ENCODE measurements at regions not wholly inside any gene's neighbourhood (a gene's known extent, or its start where the extent isn't known, plus 50 kb on each side); places are given as distances from the start of the nearest gene placed in this dataset.
"Not testable (repeated sequence)": the region's sequence is repeated elsewhere in the genome, so short reads cannot be mapped to it uniquely, and the experiment has no call there.

GRCh38 chr10:117750616-117751015 is 208.1 kb downstream of the EMX2 start:
- no peaks in the 10 kb centered on the region; the same call in 1 of the 2 replicates for H3K36me3 ChIP-seq (ENCODE audit: insufficient read depth, low read length)

GRCh38 chr10:117751259-117751658 is 208.7 kb downstream of the EMX2 start:
- H3K9ac ChIP-seq (ENCODE audit: low read depth, low read length) = no peak overlapping the region
- H3K36me3 ChIP-seq (ENCODE audit: insufficient read depth, low read length) = no peaks in the 10 kb centered on the region
- no peaks in the 10 kb centered on the region for H3K4me1 ChIP-seq (ENCODE audit: insufficient read depth, low read length)
- no peaks in the 10 kb centered on the region for H3K9me3 ChIP-seq (ENCODE audit: control insufficient read depth, insufficient read depth, low read length)

More at GRCh38 chr10:117750616-117751015, 208.1 kb downstream of the EMX2 start:
- Histone ChIP-seq H3K9me3 (ENCODE audit: control insufficient read depth, insufficient read depth, low read length) (no peaks in the 10 kb centered on the region), H3K9ac (ENCODE audit: low read depth, low read length) (no peak overlapping the region), H3K4me1 (ENCODE audit: insufficient read depth, low read length) (no peaks in the 10 kb centered on the region)

DNA sequence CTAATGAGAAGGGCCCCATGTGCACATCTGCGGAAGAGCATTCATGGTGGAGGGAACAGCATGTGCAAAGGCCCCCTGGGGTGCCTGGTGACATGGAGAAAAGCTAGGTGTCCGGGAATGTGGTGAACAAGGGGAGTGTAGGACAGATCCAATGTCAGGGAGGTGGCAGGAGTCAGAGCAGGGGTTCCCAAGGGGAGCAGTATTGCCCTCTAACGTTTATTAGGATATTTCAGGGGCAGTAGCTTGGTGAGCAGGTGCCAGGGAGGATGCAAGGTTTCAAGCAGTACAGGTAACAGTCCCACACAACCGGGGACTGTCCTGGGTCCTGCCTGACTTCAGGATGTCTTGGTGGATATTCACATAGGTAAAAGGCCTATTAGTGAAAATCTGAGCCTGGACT is 209.6 kb downstream of the EMX2 start:
- no peaks in the 10 kb centered on the region for H3K36me3 ChIP-seq (ENCODE audit: insufficient read depth, low read length)
- H3K4me1 ChIP-seq (ENCODE audit: insufficient read depth, low read length) = no peaks in the 10 kb centered on the region
- no peaks in the 10 kb centered on the region for H3K9me3 ChIP-seq (ENCODE audit: control insufficient read depth, insufficient read depth, low read length)
- no peak overlapping the region for H3K9ac ChIP-seq (ENCODE audit: low read depth, low read length)

GRCh38 chr10:117754770-117755658 is 212.5 kb downstream of the EMX2 start:
- Histone ChIP-seq H3K9ac (ENCODE audit: low read depth, low read length) (no peak overlapping the region), H3K4me1 (ENCODE audit: insufficient read depth, low read length) (no peaks in the 10 kb centered on the region), H3K36me3 (ENCODE audit: insufficient read depth, low read length) (no peaks in the 10 kb centered on the region)

DNA sequence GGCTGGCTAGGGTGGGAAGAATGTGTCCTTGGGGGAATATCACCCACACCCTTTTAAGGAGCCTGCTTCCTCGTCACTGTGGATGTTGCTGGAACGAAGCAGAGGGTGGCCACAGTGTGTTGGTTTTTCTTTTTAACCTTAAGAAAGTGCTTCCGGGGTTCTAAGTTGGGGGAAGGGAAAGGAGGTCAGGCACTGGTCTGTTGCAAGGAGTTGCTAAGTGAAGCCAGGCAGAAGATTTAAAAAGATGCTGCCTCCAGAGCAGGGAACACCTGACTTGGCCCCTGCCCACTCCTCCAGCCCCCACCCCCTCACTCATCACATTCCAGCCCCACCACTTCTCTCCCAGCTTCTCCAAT is 213.1 kb downstream of the EMX2 start:
- no peaks in the 10 kb centered on the region for H3K4me1 ChIP-seq (ENCODE audit: insufficient read depth, low read length)
- H3K9me3 ChIP-seq (ENCODE audit: control insufficient read depth, insufficient read depth, low read length) = no peaks in the 10 kb centered on the region; the same call in 1 of the 2 replicates
- no peak overlapping the region for H3K9ac ChIP-seq (ENCODE audit: low read depth, low read length)
- no peaks in the 10 kb centered on the region for H3K36me3 ChIP-seq (ENCODE audit: insufficient read depth, low read length)

More at GRCh38 chr10:117754770-117755658, 212.5 kb downstream of the EMX2 start:
- no peaks in the 10 kb centered on the region for H3K9me3 ChIP-seq (ENCODE audit: control insufficient read depth, insufficient read depth, low read length)

DNA sequence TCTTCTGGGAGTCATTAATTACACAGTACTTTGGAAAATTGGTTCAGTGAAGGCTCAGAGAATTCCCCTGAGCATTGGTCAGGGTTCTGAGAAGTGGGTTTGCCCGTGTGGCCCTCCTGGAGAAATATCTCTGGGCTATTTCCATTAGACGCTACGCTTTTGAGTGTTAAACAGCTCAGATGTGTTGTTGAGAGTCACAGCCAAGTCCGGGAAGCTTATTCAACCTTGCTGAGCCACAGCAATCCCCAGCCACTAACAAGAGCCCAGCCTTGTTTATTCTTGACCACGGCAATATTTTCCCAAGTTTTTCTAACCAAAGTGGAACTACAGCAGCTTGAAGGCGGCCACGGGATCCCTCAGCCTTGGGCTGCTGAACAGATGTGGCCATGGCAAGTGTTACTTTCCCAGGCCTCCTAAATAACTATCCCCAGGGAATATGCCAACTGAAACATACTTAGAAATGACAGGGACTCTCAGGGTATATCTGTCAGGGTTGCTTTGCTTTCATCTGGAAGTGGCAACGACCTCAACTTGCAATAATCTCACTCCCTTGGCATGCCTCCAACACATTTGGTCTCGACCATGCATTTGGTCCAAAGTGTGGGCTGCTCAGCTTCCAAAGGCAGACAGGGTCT is 214.7 kb downstream of the EMX2 start:
- Histone ChIP-seq H3K9me3 (ENCODE audit: control insufficient read depth, insufficient read depth, low read length) (no peaks in the 10 kb centered on the region; the same call in 1 of the 2 replicates), H3K4me1 (ENCODE audit: insufficient read depth, low read length) (no peaks in the 10 kb centered on the region), H3K9ac (ENCODE audit: low read depth, low read length) (no peak overlapping the region), H3K36me3 (ENCODE audit: insufficient read depth, low read length) (no peaks in the 10 kb centered on the region)

GRCh38 chr10:117759266-117759665 is 216.7 kb downstream of the EMX2 start:
- H3K9me3 ChIP-seq (ENCODE audit: control insufficient read depth, insufficient read depth, low read length) = no peaks in the 10 kb centered on the region; the same call in 1 of the 2 replicates
- no peaks in the 10 kb centered on the region for H3K4me1 ChIP-seq (ENCODE audit: insufficient read depth, low read length)
- no peaks in the 10 kb centered on the region for H3K36me3 ChIP-seq (ENCODE audit: insufficient read depth, low read length)
- no peak overlapping the region for H3K9ac ChIP-seq (ENCODE audit: low read depth, low read length)

DNA sequence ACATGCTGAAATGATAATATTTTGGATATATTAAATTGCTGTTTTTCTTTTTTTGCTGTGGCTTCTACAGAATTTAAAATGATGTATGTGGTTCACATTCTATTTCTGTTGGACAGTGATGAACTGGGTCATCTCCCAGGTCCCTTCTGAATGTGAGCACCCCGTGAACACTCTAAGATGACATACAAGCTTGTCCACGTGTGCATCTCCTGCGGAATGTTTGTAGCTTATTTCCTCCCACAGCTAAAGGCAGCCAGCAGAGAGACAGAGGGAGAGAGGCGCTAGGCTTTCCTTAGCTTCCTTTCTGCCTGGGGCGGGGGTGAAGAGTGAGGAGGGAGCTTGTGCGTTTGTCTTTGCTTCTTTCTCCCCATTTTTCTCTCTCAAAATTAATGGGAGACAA is 219.1 kb downstream of the EMX2 start:
- Histone ChIP-seq H3K36me3 (ENCODE audit: insufficient read depth, low read length) (no peaks in the 10 kb centered on the region), H3K9me3 (ENCODE audit: control insufficient read depth, insufficient read depth, low read length) (no peaks in the 10 kb centered on the region; the same call in 1 of the 2 replicates), H3K9ac (ENCODE audit: low read depth, low read length) (no peak overlapping the region), H3K4me1 (ENCODE audit: insufficient read depth, low read length) (no peaks in the 10 kb centered on the region)

- H3K4me1 ChIP-seq (ENCODE audit: insufficient read depth, low read length) = no peaks in the 10 kb centered on the region
- H3K9me3 ChIP-seq (ENCODE audit: control insufficient read depth, insufficient read depth, low read length) = no peaks in the 10 kb centered on the region; the same call in 1 of the 2 replicates
- no peak overlapping the region for H3K9ac ChIP-seq (ENCODE audit: low read depth, low read length)
- no peaks in the 10 kb centered on the region for H3K36me3 ChIP-seq (ENCODE audit: insufficient read depth, low read length)
These were observed 219.7 kb downstream of the EMX2 start for GRCh38 chr10:117762126-117762818.

GRCh38 chr10:117762819-117763172 is 220.2 kb downstream of the EMX2 start:
- Histone ChIP-seq H3K36me3 (ENCODE audit: insufficient read depth, low read length) (no peaks in the 10 kb centered on the region), H3K9me3 (ENCODE audit: control insufficient read depth, insufficient read depth, low read length) (no peaks in the 10 kb centered on the region; the same call in 1 of the 2 replicates), H3K9ac (ENCODE audit: low read depth, low read length) (no peak overlapping the region), H3K4me1 (ENCODE audit: insufficient read depth, low read length) (no peaks in the 10 kb centered on the region)

DNA sequence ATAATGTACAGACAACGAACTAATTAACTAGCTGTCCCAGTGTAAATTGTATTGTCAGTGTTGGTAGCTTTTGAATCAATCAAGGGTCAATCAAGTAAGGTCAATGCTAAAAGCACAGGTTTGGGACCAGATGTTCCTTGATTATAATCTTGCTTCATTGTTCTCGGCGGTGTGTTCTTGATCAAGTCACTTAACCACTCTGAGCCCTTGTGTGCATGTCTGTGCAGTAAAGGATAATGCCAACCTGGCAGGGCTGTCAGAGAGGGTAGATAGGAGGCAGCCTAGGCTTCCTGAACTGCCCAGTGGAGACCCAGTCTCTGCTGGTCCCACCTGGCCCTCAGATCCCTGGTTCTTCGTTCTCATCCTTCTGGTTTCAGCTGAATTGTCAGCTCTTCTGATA is 221.0 kb downstream of the EMX2 start:
- no peak overlapping the region for H3K9ac ChIP-seq (ENCODE audit: low read depth, low read length)
- no peaks in the 10 kb centered on the region; the same call in 1 of the 2 replicates for H3K9me3 ChIP-seq (ENCODE audit: control insufficient read depth, insufficient read depth, low read length)
- H3K4me1 ChIP-seq (ENCODE audit: insufficient read depth, low read length) = no peaks in the 10 kb centered on the region
- no peaks in the 10 kb centered on the region for H3K36me3 ChIP-seq (ENCODE audit: insufficient read depth, low read length)

DNA sequence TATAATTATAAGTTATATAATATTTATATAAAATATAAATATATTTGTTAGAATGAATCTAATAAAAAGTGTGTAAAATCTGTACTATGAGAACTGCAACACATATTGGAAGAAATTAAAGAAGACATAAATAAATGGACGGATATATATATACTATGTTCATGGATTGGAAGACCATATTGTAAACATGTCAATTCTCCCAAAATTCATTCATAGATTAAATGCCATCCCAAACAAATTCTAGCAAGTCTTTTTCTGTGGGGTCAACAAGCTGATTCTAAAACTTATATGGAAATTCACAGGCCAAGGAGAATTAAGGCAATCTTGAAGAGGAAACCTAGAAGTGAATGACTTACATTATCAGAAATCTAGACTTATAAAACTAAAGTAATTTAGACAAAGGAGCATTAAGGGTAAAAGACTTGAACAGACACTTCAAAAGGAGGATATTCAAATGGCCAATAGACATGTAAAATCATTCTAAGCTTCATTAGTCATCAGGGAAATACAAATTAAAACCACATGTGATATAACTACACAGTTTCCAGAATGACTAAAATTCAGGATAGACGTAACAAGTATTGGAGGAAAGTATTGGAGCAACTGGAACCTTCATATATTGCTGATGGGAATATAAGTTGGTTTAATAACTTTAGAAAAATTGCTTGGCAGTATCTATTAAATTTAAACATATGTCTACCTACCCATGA is 225.9 kb downstream of the EMX2 start:
- Histone ChIP-seq H3K9me3 (ENCODE audit: control insufficient read depth, insufficient read depth, low read length) (no peaks in the 10 kb centered on the region; the same call in 1 of the 2 replicates), H3K9ac (ENCODE audit: low read depth, low read length) (no peak overlapping the region), H3K36me3 (ENCODE audit: insufficient read depth, low read length) (no peaks in the 10 kb centered on the region), H3K4me1 (ENCODE audit: insufficient read depth, low read length) (no peaks in the 10 kb centered on the region)

DNA sequence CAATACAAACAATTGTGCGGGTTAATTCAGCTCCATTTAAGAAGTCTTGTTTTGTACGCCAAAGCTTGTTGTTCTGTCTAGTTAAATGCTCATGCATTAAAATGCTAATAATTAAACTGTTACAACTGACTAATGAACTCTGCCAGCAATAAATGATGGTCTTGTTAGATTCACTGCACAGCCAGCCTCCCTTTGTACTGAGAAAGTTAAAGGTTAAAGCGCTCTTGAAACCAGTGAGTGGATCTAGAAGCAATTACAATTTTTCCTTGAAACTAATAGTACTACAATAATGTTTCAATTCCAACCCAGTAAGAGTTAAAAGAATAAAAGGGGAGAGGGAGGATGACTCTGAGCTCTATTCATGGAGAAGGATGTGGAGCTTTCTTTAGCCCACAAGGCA is 233.0 kb downstream of the EMX2 start:
- no peaks in the 10 kb centered on the region for H3K36me3 ChIP-seq (ENCODE audit: insufficient read depth, low read length)

GRCh38 chr10:117777222-117777621 is 234.7 kb downstream of the EMX2 start:
- H3K4me1 ChIP-seq (ENCODE audit: insufficient read depth, low read length); H3K9me3 ChIP-seq (ENCODE audit: control insufficient read depth, insufficient read depth, low read length); H3K36me3 ChIP-seq (ENCODE audit: insufficient read depth, low read length); H3K9ac ChIP-seq (ENCODE audit: low read depth, low read length): not testable (repeated sequence)

More for the DNA sequence above, 233.0 kb downstream of the EMX2 start:
- Histone ChIP-seq H3K9me3 (ENCODE audit: control insufficient read depth, insufficient read depth, low read length) (no peaks in the 10 kb centered on the region), H3K4me1 (ENCODE audit: insufficient read depth, low read length) (no peaks in the 10 kb centered on the region), H3K9ac (ENCODE audit: low read depth, low read length) (no peak overlapping the region)
